ENCODE measurements at regions not wholly inside any gene's neighbourhood (a gene's known extent, or its start where the extent isn't known, plus 50 kb on each side); places are given as distances from the start of the nearest gene placed in this dataset.

- no peak for DNase-seq
Measured at GRCh38 chr1:55418208-55419000, 203.2 kb upstream of the USP24 start.

GRCh38 chr1:55416164-55416842 is 201.1 kb upstream of the USP24 start:
- DNase-seq = no peak

GRCh38 chr1:55413286-55413685 is 198.1 kb upstream of the USP24 start:
- no peak for DNase-seq

- no peak for DNase-seq
Measured at GRCh38 chr1:55412060-55412459, 196.9 kb upstream of the USP24 start.

GRCh38 chr1:55402671-55403464 is 187.7 kb upstream of the USP24 start:
- DNase-seq = no peak

- no peak for DNase-seq
Measured at GRCh38 chr1:55402142-55402541, 187.0 kb upstream of the USP24 start.

- no peak for DNase-seq
Measured at GRCh38 chr1:55400508-55400907, 185.3 kb upstream of the USP24 start.

GRCh38 chr1:55399346-55399745 is 184.2 kb upstream of the USP24 start:
- no peak for DNase-seq

GRCh38 chr1:55396381-55396891 is 181.3 kb upstream of the USP24 start:
- no peak for DNase-seq

- no peak for DNase-seq
Measured at GRCh38 chr1:55388960-55389359, 173.8 kb upstream of the USP24 start.

- DNase-seq = no peak
Measured at GRCh38 chr1:55387145-55387544, 172.0 kb upstream of the USP24 start.

- DNase-seq = no peak
Measured at GRCh38 chr1:55386456-55386855, 171.3 kb upstream of the USP24 start.

- no peak for DNase-seq
Measured at GRCh38 chr1:55385402-55386018, 170.3 kb upstream of the USP24 start.

GRCh38 chr1:55384637-55385036 is 169.5 kb upstream of the USP24 start:
- no peak for DNase-seq

GRCh38 chr1:55382806-55383305 is 167.7 kb upstream of the USP24 start:
- DNase-seq = no peak

- DNase-seq = no peak
Measured at GRCh38 chr1:55381983-55382382, 166.8 kb upstream of the USP24 start.

GRCh38 chr1:55381491-55381890 is 166.3 kb upstream of the USP24 start:
- DNase-seq = no peak

- no peak for DNase-seq
Measured at GRCh38 chr1:55380355-55380970, 165.3 kb upstream of the USP24 start.

- DNase-seq = no peak
Measured at GRCh38 chr1:55378582-55378981, 163.4 kb upstream of the USP24 start.

- no peak for DNase-seq
Measured at GRCh38 chr1:55376897-55377296, 161.7 kb upstream of the USP24 start.

GRCh38 chr1:55375617-55376258 is 160.6 kb upstream of the USP24 start:
- DNase-seq = no peak

Measured in activated effector memory CD4-positive, alpha-beta T cell treated with Interleukin-2 at 50 U/mL for 16 hours (primary cell).